HuH-7.5 (cell line): ENCODE measurements at regions not wholly inside any gene's neighbourhood (a gene's known extent, or its start where the extent isn't known, plus 50 kb on each side); places are given as distances from the start of the nearest gene placed in this dataset.

Experiments
- DNase-seq: peaks from one replicate; pipeline ENCODE4 v3.0.0; 2011; ENCODE audit warnings: low spot score

DNA sequence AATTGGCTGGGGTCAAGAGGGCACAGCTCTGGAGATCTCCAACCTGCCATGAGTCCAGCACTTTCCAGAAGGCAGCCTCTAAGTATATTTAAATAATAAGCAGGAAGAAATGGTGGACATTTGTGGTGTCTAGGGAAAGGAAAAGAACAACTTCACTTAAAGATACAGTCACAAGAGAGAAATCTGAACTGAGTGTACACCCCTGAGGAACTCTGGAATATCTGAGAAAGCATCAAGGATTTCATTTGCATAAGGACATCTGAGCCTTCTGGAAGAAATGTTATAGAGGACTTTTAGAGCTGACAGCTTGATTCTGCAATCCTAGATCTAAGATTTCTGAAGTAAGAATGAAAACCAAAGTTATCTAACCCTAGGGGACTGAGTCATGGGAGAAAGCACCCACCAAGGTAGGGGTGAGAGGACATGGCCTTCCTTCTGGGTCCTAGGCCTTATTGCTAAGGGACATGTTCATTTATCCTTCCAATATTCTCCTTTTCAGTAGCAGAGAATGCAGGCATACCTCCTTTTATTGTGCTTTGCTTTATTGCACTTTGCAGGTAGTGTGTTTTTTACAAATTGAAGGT is 253.4 kb upstream of the SLC24A2 start:
- DNase-seq: no peak

GRCh38 chr9:20041697-20042081 is 252.9 kb upstream of the SLC24A2 start:
- no peak for DNase-seq

- DNase-seq: no peak
These were observed 252.3 kb upstream of the SLC24A2 start for GRCh38 chr9:20040991-20041696.

GRCh38 chr9:20037699-20038098 is 248.9 kb upstream of the SLC24A2 start:
- no peak for DNase-seq

- no peak for DNase-seq
These were observed 244.7 kb upstream of the SLC24A2 start for GRCh38 chr9:20033511-20033910.

DNA sequence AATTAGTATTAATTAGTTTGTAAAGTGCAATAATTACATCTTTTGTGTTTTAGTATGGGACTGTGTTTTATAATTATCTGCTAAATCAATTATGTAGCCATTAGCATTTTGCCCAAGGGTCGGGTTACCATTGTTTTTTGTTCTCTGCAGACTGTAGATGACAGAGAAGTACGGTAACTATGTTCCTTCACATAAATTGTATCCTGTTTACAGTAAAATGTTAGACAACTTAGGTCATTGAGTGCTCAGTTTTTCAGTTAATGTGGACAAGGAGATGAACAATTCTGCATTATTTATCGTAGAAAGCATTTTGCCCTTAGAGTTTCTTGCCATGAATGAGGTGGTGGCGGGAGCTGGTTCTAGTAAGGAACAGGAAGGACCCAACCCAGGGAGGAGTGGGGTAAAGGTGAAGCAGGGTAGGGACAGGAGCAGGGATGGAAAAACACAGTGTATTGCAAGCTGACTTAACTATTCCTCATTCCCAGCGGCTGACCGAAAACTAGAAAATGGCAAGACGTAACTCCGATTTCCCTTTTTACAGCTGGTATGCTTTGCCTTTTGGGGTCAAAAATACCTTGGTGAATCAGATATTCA is 243.7 kb upstream of the SLC24A2 start:
- no peak for DNase-seq

- no peak for DNase-seq
These were observed 243.0 kb upstream of the SLC24A2 start for GRCh38 chr9:20031836-20032235.

- no peak for DNase-seq
These were observed 241.8 kb upstream of the SLC24A2 start for GRCh38 chr9:20030671-20031070.

- DNase-seq: no peak
These were observed 241.4 kb upstream of the SLC24A2 start for GRCh38 chr9:20030221-20030620.

DNA sequence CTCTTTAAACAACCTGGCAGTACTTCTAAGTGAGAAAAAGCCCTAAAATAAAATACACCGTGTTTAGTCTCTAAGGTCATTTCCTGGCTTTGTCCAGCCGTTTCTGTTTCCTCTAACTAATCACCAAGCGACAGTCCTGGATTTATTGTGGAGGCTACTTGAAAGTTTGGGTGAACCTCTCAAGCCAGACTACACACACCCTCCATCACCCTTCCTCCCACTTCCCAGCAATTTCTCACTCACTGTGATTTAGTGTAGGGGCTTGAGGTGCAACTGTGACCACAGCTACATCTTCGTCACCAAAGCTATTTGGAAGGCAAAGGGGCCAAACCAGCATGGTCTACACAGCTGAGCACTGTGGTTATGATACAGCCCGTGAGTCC is 240.0 kb upstream of the SLC24A2 start:
- no peak for DNase-seq

DNA sequence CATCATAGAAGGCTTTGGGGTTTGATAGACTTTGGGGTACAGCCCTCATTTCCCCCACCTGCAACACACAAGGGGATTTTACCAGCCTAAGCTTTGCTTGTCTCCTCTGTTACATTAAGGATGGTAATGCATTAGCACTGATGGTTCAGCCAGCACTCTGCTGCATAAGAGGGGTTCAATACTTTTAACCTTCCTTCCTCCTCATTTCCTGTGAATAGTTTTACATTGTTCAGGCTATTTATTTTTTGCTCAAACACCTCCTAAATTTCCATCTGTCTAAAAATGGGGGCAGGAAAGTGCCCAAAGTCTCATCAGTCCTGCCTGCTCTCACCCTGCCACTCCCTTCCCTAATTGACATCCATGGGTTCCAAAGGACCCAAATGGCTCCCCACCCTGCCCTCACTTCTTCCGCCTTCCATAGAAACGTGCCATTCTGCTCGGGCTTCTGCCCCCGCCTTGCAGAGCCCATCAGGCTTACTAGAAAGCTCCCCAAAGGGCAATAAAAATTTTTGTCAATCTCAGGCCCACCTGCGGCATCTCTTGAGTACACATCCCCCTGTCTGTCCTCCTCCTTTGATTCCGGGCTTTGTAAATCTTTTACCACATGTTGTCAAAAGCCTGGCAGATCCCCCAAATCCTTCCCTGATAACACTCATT is 239.5 kb upstream of the SLC24A2 start:
- DNase-seq: no peak

GRCh38 chr9:20023961-20024571 is 235.2 kb upstream of the SLC24A2 start:
- DNase-seq: no peak

GRCh38 chr9:20023210-20023905 is 234.5 kb upstream of the SLC24A2 start:
- no peak for DNase-seq

GRCh38 chr9:20022410-20022809 is 233.6 kb upstream of the SLC24A2 start:
- no peak for DNase-seq

GRCh38 chr9:20016611-20017010 is 227.8 kb upstream of the SLC24A2 start:
- DNase-seq: no peak

DNA sequence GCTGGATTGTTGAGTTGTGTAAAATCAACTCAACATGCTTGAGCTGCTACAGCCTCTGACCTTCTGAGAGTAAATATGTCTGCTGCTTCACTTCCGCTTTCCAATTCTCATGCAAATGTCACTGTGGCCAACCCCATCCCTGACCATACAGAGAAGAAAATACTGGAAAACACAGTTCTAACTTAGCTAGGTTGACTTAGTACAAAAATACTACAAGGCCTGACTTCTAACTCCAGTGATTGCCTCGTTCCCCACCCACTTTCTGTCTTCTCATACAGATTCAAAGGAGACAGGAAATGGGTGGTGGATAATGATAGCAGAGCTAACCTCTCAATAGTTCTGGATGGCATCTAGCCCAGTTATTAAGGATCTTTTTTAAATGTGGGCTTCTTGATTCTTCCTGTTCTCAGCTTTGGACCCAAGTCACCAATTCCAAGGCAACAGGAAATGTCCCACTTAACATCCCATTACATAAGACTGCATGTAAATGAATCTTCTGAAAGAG is 226.6 kb upstream of the SLC24A2 start:
- no peak for DNase-seq

DNA sequence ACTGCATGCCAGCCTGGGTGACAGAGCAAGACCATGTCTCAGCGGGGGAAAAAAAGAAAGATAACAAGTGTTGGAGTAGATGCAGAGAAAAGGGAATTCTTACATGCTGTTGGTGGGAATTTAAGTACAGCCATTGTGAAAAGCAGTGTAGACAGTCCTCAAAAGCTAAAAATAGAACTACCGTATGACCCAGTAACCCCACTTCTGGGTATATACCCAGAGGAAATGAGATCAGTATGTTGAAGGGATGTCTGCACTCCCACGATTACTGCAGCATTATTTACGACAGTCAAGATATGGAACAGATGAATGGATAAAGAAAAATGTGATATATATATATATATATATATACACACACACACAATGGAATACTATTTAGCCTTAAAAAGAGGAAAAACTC is 225.3 kb upstream of the SLC24A2 start:
- no peak for DNase-seq

DNA sequence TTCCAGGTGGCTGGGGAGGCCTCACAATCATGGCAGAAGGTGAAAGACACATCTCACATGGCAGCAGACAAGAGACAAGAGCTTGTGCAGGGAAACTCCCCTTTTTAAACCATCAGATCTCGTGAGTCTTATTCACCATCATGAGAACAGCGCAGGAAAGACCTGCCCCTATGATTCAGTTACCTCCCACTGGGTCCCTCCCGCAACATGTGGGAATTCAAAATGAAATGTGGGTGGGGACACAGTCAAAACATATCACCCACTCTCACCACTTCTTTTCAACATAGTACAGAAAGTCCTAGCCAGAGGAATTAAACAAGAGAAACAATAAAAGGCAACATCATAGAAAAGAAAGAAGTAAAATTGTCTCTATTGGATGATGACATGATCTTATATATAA is 223.4 kb upstream of the SLC24A2 start:
- DNase-seq: no peak

- DNase-seq: no peak
These were observed 220.8 kb upstream of the SLC24A2 start for GRCh38 chr9:20009606-20010005.

DNA sequence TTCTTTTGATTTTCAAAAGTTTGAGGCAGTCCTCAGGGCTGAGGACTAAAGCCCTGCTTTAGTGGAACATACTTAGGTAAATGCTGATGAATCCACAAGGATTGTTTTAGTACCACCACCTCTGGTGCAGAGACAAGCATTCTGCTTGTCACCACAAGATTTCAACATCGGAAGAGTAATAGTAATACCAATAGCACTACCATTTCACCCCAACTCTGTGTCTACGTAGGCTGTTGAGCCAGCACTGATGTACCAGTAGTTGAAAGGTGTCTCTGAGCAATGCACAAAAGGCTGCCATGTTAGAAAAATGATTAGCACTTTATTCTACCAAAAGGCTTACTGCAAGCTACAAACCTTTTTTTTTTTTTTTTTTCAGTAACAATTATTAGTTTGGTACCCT is 213.2 kb upstream of the SLC24A2 start:
- no peak for DNase-seq

- no peak for DNase-seq
These were observed 212.2 kb upstream of the SLC24A2 start for GRCh38 chr9:20001058-20001457.

DNA sequence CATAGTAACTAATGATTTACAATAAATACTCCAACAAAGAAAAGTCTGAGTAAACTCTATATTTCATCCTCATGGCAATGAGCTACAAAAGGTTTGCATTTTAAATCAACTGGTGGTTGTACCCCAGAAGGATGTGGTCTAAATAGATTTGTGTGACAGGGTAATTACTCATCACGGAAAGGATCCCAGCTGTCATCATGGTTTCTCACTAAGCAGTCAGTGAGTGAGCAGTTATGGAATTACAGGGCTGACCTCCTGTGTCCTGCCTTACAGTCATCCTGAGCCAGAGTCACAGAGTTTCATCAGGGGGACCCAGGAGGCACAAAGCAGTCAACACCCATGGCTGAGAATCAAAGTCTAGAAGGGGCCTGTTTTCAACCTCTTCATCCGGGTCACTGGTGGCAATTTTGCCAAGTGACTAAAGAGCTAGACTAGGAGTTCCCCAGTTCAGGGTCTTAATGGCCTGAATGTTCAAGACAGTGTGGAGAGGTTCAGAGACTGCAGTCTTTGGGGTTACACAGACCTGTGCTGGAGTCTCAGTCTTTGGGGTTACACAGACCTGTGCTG is 210.7 kb upstream of the SLC24A2 start:
- no peak for DNase-seq
